Lung (tissue), 11 donors: ENCODE measurements at regions not wholly inside any gene's neighbourhood (a gene's known extent, or its start where the extent isn't known, plus 50 kb on each side); places are given as distances from the start of the nearest gene placed in this dataset.

ENCODE experiments used
- ATAC-seq: fragments of 200-7000 bp; cut with Tn5 transposase; one replicate; pipeline ENCODE4 v1.9.1; 2020; ENCODE audit warnings: moderate number of reproducible peaks; ENCODE audit not compliant: insufficient read depth, low FRiP score
- DNase-seq, 3 donors: peaks; one replicate each; pipeline ENCODE4 v3.0.0-alpha.2; 2013 to 2017
- H3K27ac ChIP-seq, 2 donors: one replicate each; pipeline ENCODE4 v1.5.1; 2013; ENCODE audit warnings: mild to moderate bottlenecking in 2 of 2, moderate library complexity in 2 of 2, control low read depth in 1 of 2, inconsistent platforms in 1 of 2, low read depth in 1 of 2, low read length in 1 of 2
- H3K27me3 ChIP-seq, 3 donors: one replicate each; pipeline ENCODE4 v1.5.1; 2013; ENCODE audit warnings: low read length in 2 of 3; ENCODE audit not compliant: control insufficient read depth in 3 of 3, insufficient read depth in 3 of 3
- H3K36me3 ChIP-seq, 4 donors: one replicate each; pipeline ENCODE4 v1.5.1; 2013; ENCODE audit warnings: low read length in 4 of 4, mild to moderate bottlenecking in 1 of 4, moderate library complexity in 1 of 4; ENCODE audit not compliant: control insufficient read depth in 4 of 4, insufficient read depth in 4 of 4
- H3K4me1 ChIP-seq, 5 donors: one replicate each; pipeline ENCODE4 v1.5.1; 2013; ENCODE audit warnings: low read length in 5 of 5, mild to moderate bottlenecking in 2 of 5, moderate library complexity in 1 of 5; ENCODE audit not compliant: control insufficient read depth in 5 of 5, insufficient read depth in 5 of 5
- H3K4me3 ChIP-seq: one replicate; pipeline ENCODE4 v1.5.1; 2013; ENCODE audit warnings: mild to moderate bottlenecking, control low read depth, moderate library complexity
- H3K9ac ChIP-seq, 2 donors: one replicate each; pipeline ENCODE4 v1.5.1; 2013; ENCODE audit warnings: low read length in 2 of 2, control low read depth in 1 of 2; ENCODE audit not compliant: insufficient read depth in 1 of 2
- H3K9me3 ChIP-seq, 4 donors: one replicate each; pipeline ENCODE4 v1.5.1; 2013; ENCODE audit warnings: low read length in 3 of 4, mild to moderate bottlenecking in 1 of 4, moderate library complexity in 1 of 4; ENCODE audit not compliant: control insufficient read depth in 4 of 4, insufficient read depth in 3 of 4
- WGBS, 2 donors: extraction: QIAGEN DNeasy Blood & Tissue Kit; methylation state at CpG; one replicate each; pipeline ENCODE4 v1.1.7; 2013; 5-methylcytosine and 5-hydroxymethylcytosine counted together
- TF ChIP-seq, protein P1 (sequence below): IDR thresholded peaks from 2 replicates; pipeline ENCODE4 v1.5.1; 2012; ENCODE audit warnings: mild to moderate bottlenecking; ENCODE audit errors: control extremely low read depth, extremely low read depth
- donor health status: control.
- donor health status: control.
- donor health status: Bipolar disorder and iron deficiency.
- donor health status: healthy.
- donor health status: DM: yes; HTN: yes; CAD: no.

DNA sequence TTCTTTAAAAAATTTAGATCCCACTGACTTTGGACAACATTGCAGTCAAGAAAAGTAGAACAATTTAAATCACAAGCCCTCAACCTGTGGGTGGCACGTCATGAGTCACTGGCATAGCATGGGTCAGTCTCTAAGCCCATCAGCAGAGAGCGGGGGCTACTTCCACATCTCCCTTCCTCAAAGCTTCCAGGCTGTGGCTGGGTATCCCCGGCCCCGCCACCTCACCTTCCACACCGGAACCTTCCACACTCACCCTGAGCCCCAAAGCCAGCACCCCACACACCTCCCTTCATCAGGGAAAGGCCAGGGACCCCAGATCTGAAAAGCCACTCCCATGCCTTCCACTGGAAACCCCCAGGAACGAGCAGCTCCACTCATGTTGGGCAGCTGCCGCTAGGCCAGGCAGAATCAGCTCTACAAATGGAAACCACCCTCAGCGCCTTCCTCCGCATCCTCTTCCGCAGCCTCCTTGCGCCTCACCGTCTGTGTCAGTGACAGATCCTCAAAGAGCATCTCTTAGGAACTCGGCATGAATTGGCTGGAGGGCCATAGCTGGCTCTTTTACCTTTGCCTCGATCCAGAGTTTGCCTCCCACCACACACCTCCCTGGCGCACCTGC, 156.5 kb downstream of the ERCC6L2 start:
- H3K4me1 ChIP-seq, result peaks cover 0 to 31% (median 15%) of the 10 kb centered on the region in 5 donors
- no peaks in the 10 kb centered on the region for H3K27me3 ChIP-seq
- DNase-seq, result no peak
- H3K9ac ChIP-seq, result no peak overlapping the region
- no peak overlapping the region for H3K27ac ChIP-seq
- 89 to 90% methylated on average over 15 of the region's 15 CpGs for WGBS, 2 donors
- no peak overlapping the region for H3K4me3 ChIP-seq
- H3K36me3 ChIP-seq, result no peaks in the 10 kb centered on the region
- H3K9me3 ChIP-seq, result peaks cover 0 to 4% (median 0%) of the 10 kb centered on the region in 4 donors
- ATAC-seq, result no peak
- TF ChIP-seq, protein P1, sequence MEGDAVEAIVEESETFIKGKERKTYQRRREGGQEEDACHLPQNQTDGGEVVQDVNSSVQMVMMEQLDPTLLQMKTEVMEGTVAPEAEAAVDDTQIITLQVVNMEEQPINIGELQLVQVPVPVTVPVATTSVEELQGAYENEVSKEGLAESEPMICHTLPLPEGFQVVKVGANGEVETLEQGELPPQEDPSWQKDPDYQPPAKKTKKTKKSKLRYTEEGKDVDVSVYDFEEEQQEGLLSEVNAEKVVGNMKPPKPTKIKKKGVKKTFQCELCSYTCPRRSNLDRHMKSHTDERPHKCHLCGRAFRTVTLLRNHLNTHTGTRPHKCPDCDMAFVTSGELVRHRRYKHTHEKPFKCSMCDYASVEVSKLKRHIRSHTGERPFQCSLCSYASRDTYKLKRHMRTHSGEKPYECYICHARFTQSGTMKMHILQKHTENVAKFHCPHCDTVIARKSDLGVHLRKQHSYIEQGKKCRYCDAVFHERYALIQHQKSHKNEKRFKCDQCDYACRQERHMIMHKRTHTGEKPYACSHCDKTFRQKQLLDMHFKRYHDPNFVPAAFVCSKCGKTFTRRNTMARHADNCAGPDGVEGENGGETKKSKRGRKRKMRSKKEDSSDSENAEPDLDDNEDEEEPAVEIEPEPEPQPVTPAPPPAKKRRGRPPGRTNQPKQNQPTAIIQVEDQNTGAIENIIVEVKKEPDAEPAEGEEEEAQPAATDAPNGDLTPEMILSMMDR, result no peak

DNA sequence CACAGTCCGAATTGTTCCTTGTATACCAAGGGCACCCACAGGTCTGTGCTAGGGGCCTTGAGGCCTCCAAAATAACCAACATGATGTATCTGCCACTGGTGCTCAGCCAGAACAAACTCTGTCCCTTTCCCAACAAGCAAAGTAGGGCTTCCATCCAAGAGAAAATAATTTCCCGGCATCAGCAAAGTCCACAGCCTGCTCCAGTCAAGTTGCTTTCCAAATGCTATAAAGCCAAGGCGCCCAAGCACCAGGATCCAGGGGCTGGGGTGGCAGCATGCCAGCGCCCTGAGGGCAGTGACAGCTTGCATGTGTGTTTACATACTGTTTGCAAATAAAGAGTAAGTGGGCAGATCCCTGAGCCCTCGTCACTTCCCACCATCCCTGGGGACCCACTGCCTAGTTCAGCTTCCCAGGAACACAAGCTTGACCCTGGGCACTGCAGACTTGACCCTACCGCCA, 155.9 kb downstream of the ERCC6L2 start:
- no peak for ATAC-seq
- Histone ChIP-seq H3K4me3 (no peak overlapping the region), H3K27ac (no peak overlapping the region), H3K4me1 (peaks cover 0 to 35% (median 22%) of the 10 kb centered on the region in 5 donors), H3K9me3 (peaks cover 0 to 4% (median 0%) of the 10 kb centered on the region in 4 donors), H3K27me3 (no peaks in the 10 kb centered on the region), H3K36me3 (no peaks in the 10 kb centered on the region), H3K9ac (peak overlapping the region in 1 of 2 donors; percentile 54)
- WGBS, 2 donors, result 58 to 79% methylated on average over 6 of the region's 6 CpGs
- TF ChIP-seq, protein P1, result no peak
- peak; percentile 91 to 96 (median 94) for DNase-seq

DNA sequence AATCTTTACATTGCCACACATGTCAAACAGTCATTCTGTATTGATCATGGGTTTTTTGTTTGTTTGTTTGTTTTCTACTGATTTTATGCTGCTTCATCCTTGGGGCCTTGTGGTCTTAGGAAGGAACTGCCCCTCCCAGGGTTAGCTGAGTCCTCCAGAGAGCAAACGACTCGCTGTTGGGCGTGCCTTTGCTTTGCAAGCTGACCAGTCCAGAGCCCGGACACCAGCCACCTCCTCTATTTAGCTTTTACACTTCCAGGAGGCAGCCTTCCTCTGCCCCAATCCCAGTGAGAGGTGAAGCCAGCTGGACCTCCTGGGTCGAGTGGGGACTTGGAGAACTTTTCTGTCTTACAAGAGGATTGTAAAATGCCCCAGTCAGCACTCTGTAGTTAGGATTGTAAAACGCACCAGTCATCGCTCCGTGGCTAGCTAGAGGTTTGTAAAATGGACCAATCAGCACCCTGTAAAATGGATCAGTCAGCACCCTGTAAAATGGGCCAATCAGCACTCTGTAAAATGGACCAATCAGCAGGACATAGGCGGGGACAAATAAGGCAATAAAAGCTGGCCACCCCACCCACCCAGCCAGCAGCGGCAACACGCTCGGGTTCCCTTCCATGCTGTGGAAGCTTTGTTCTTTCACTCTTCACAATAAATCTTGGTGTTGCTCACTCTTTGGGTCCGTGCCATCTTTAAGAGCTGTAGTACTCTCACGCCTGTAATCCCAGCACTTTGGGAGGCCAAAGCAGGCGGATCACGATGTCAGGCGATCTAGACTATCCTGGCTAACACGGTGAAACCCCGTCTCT, 154.4 kb downstream of the ERCC6L2 start:
- Histone ChIP-seq H3K9me3 (no peaks in the 10 kb centered on the region), H3K36me3 (no peaks in the 10 kb centered on the region), H3K27me3 (no peaks in the 10 kb centered on the region), H3K4me1 (peaks cover 0 to 35% (median 22%) of the 10 kb centered on the region in 5 donors), H3K9ac (no peak overlapping the region), H3K4me3 (no peak overlapping the region), H3K27ac (no peak overlapping the region)
- TF ChIP-seq, protein P1, result no peak
- ATAC-seq (no peak), DNase-seq (no peak)
- WGBS, 2 donors, result 92 to 93% methylated on average over 19 of the region's 19 CpGs
